ENCODE measurements at regions not wholly inside any gene's neighbourhood (a gene's known extent, or its start where the extent isn't known, plus 50 kb on each side); places are given as distances from the start of the nearest gene placed in this dataset.
A peak's percentile ranks its signal among the peaks of the same experiment; 100 is the strongest.

GRCh38 chr10:29962166-29962850 lies 97.1 kb downstream of the JCAD start:
- DNase-seq (ENCODE audit: low spot score): no peak

DNA sequence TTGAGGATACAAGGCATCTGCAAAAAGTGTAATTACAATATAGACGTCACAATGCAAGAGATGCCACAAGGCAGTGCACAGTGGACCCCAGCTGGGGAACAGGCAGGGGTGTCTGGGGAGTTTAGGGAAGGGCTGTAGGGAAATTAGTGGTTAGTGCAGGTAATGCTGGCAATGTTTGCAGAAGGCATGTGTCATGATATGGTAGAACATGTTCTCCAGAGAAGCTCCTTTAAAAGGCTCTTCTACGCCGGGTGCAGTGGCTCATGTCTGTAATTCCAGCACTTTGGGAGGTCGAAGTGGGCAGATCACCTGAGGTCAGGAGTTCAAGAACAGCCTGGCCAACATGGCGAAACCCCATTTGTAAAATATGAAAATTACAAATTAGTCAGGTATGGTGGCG lies 98.0 kb downstream of the JCAD start:
- no peak for DNase-seq (ENCODE audit: low spot score)

DNA sequence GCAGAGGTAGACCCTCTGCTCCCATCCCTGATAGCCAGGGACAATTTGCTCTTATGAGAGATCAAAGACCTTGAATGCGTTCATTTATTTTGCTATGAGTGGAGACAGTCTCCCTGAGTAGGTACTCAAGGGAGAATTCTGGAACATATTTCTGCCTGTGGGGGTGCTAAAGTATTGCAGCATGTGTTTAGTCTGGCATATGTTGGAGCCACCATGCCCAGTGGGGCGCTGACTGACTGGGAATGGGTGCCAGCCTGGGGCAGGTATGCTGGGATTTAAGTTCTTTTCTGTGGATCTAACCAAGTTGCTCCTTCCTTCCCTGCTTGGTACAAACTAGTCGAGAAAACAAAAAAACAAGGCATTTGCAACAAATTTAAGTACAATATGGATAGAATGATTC lies 99.1 kb downstream of the JCAD start:
- DNase-seq (ENCODE audit: low spot score): no peak

DNA sequence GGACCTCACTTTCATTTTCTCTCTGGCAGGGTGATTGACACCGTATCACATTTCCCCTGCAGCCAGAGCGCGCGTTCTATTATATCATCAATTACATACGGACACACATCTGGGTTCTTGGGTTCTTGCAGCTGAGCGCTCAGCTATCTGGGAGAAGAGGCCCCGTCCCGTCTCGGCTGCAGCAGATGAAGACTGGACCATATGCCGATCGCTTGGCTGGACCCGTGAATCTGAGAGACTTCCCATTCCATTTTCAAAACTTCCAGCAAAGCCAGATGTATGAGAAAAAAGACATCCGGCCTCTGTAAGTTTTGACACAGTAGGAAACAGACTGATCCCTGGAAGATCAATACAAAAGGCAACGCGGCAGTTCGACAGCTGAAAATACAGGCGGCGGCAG lies 99.8 kb downstream of the JCAD start:
- no peak for DNase-seq (ENCODE audit: low spot score)

GRCh38 chr10:29958440-29958839 lies 100.9 kb downstream of the JCAD start:
- DNase-seq (ENCODE audit: low spot score): no peak

DNA sequence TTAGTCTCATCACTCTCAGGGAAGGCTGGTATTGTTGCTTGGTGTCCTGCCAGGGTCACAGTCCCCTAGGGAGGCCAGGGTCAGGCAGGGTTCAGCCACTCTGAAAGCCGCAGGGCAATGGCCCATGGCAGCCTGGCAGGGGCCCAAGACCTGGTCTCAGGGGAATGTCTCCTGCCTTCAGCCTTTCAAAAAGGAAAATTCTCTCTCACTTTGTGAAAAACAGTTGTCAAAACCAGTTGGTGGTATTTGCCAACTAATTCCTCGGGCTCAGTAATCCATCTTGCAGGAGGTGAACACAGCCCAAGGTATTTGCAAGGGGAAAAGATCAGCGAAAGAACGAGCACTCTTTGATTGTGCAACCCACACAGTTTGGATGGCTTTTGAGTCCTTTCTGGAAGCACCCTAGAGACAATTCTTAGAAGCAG lies 101.5 kb downstream of the JCAD start:
- DNase-seq (ENCODE audit: low spot score): no peak

- DNase-seq (ENCODE audit: low spot score): no peak
Observed at GRCh38 chr10:29957236-29957635, 102.2 kb downstream of the JCAD start.

DNA sequence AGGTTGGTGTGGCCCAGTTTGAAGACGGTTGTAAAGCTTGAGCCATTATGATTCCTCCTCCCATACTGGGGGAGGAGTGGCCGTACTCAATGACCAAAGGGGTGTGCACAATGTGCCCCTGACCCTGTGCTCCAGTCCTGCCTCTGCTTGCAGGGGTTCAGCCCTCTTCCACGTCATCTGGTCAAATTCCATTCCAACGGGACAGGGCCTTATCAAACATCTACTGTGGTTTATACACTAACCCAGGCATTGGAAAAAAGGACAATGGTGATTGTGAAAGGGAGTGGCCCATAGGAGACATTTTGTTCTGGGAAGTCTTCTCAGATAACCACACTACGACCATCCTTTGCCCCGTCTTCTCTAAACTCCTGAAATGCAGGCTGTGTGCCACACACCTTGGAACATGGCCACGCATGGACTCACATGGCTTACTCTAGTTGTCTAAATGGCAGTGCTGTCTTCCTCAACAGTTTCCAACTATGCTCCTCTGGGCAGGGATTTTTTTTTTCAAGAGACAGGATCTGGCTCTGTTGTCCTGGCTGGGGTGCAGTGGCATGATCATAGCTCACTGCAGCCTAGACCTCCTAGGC lies 103.0 kb downstream of the JCAD start:
- DNase-seq (ENCODE audit: low spot score): no peak

GRCh38 chr10:29955329-29955935 lies 104.0 kb downstream of the JCAD start:
- no peak for DNase-seq (ENCODE audit: low spot score)

DNA sequence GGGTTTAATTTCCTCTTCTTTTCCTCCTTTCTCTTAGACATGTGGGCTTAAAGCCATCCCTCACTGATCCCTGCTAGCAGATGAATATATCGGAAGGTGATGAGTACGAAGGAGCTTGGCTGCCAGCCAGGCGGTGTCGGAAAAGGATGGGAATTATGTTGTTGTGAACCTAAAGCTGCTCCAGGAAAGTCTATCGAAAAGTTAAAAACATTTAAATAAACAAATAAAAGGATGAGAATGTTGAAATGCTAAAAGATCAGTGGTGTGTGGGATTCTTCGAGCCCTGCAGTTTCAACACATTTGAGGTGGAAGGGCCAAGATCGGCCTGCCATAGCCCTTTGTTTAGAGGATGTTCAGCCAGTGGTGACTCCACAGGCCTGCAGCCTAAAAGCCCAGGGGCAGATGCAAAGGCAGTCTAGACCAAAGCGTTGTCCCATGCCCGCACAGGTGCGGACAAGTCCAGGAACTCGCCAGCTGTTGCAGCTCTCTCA lies 107.9 kb downstream of the JCAD start:
- peak; percentile 52 for DNase-seq (ENCODE audit: low spot score)

GRCh38 chr10:29950391-29950790 lies 109.0 kb downstream of the JCAD start:
- no peak for DNase-seq (ENCODE audit: low spot score)

DNA sequence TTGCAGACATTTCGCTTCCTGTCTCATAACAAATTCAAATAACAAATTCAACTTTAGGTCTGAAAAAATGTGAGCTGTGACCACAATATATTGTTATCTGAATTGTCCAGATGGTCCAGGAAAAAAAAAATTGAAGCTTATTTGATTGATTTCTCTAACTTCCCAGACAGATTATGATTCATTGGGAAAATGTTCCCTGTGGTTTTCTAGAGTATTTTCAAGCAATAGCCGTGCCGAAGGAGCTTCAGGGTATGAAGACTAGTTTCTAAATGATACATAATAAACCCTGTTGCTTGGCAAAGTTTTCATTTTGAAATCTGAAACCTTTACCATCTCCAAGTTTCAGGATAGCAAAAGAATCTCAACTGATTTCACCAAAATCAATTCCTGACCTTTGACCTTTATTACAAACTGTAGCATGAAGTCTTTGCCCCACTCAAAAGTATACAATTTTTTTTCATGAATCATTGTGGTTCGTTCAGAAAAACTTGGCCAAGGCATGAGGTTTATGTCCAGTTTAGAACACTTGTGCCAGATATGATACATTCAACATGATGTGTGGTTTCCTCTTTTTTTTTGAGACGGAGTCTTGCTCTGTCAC lies 109.9 kb downstream of the JCAD start:
- DNase-seq (ENCODE audit: low spot score): no peak

GRCh38 chr10:29948881-29949355 lies 110.5 kb downstream of the JCAD start:
- DNase-seq (ENCODE audit: low spot score): no peak

DNA sequence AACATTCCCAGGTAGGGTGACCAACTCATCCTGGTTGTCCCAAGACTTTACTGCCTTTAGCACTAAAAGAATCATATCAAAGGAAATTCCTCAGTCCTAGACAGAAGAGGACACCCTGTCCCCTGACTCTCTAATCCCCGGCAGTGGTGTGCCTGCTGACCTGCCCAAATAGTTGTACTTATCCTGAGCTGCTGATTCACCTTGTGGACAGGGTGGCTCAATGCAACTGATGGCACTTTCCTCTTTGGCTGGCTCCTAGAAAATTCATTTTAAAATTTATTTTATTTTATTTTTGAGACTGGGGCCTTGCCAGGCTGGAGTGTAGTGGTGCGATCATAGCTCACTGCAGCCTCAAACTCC lies 111.7 kb downstream of the JCAD start:
- DNase-seq (ENCODE audit: low spot score): no peak

GRCh38 chr10:29946953-29947700 lies 112.3 kb downstream of the JCAD start:
- peak; percentile 55 for DNase-seq (ENCODE audit: low spot score)

- DNase-seq (ENCODE audit: low spot score): no peak
Observed at GRCh38 chr10:29946614-29946952, 112.8 kb downstream of the JCAD start.

GRCh38 chr10:29941476-29941875 lies 117.9 kb downstream of the JCAD start:
- no peak for DNase-seq (ENCODE audit: low spot score)

- DNase-seq (ENCODE audit: low spot score): no peak
Observed at GRCh38 chr10:29932991-29933390, 126.4 kb downstream of the JCAD start.

- DNase-seq (ENCODE audit: low spot score): no peak
Observed at GRCh38 chr10:29931833-29932232, 127.6 kb downstream of the JCAD start.

DNA sequence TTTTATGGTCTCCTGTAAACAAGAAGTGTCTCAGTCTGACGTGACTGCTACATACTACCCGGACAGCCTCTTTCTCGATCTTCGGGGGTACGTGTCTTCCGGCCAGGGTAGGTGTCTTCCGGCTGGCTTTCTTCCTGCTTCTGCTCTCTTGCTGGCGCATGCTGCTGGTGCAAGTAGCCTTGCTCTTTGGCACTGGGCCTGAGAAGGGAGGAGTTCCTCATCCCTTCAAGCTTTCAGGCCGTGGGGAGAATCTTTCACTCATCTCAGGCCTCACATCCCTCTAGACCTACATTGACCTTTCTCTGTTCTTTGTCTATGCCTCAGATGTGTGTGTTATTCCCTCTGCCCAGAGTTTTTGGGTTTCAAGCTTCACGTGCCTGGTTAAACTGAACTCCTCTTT lies 130.4 kb downstream of the JCAD start:
- no peak for DNase-seq (ENCODE audit: low spot score)

DNA sequence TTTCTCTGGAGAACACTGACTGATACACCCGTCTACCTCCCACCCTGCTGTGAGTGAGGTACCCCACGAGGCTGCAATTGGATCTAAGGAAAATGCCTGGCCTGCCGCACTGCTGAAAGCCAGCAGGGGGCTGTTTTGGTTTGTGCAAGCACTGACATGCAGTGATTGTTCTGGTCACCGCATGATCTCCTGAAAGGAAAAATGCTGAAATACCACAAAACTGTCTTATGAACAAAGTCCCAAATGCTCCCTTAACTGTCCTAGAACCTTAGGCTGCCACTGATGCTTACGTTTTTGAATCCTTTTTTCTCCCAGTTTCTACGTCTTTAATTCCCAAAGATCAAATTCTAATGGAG lies 132.7 kb downstream of the JCAD start:
- no peak for DNase-seq (ENCODE audit: low spot score)
